MM.1S (cell line): ENCODE measurements at regions not wholly inside any gene's neighbourhood (a gene's known extent, or its start where the extent isn't known, plus 50 kb on each side); places are given as distances from the start of the nearest gene placed in this dataset.
A peak's percentile ranks its signal among the peaks of the same experiment; 100 is the strongest.
"Not testable (repeated sequence)": the region's sequence is repeated elsewhere in the genome, so short reads cannot be mapped to it uniquely, and the experiment has no call there.

ENCODE experiments used
- DNase-seq: peaks from one replicate; pipeline ENCODE4 v3.0.0-alpha.2; 2015
- H2AFZ ChIP-seq: fragments of 300-600 bp; sonication (generic); 2 replicates; pipeline ENCODE4 v1.6.0; 2016; ENCODE audit warnings: antibody characterized with exemption, low read length
- H3F3A ChIP-seq: fragments of 300-600 bp; sonication (generic); 2 replicates; pipeline ENCODE4 v1.6.1; 2016; ENCODE audit warnings: mild to moderate bottlenecking, antibody characterized with exemption, low read length, moderate library complexity, mixed read lengths; ENCODE audit not compliant: insufficient read depth
- H3K27ac ChIP-seq: fragments of 300-600 bp; sonication (generic); 2 replicates; pipeline ENCODE4 v1.5.1; 2016; ENCODE audit warnings: mild to moderate bottlenecking, low read length
- H3K27me3 ChIP-seq: fragments of 300-600 bp; sonication (generic); replicated peaks from 2 replicates; pipeline ENCODE4 v1.6.0; 2016; ENCODE audit warnings: low read length; ENCODE audit not compliant: insufficient read depth
- H3K36me3 ChIP-seq: fragments of 300-600 bp; sonication (generic); replicated peaks from 2 replicates; pipeline ENCODE4 v1.6.1; 2016; ENCODE audit warnings: mild to moderate bottlenecking, low read length, mixed read lengths; ENCODE audit not compliant: insufficient read depth
- H3K4me1 ChIP-seq: fragments of 300-600 bp; sonication (generic); 2 replicates; pipeline ENCODE4 v1.6.1; 2016; ENCODE audit warnings: low read length, mixed read lengths
- H3K4me2 ChIP-seq: fragments of 300-600 bp; sonication (generic); 2 replicates; pipeline ENCODE4 v1.6.0; 2016; ENCODE audit warnings: low read depth, low read length
- H3K4me3 ChIP-seq: fragments of 300-600 bp; sonication (generic); 2 replicates; pipeline ENCODE4 v1.5.1; 2016; ENCODE audit warnings: low read length, mixed read lengths
- H3K79me2 ChIP-seq: fragments of 300-600 bp; sonication (generic); 2 replicates; pipeline ENCODE4 v1.6.1; 2016; ENCODE audit warnings: mixed run types, low read length, mixed read lengths
- H3K9ac ChIP-seq: fragments of 300-600 bp; sonication (generic); 2 replicates; pipeline ENCODE4 v1.6.1; 2016; ENCODE audit warnings: low read length, mixed read lengths
- H3K9me2 ChIP-seq: fragments of 300-600 bp; sonication (generic); replicated peaks from 2 replicates; pipeline ENCODE4 v1.6.1; 2016; ENCODE audit warnings: mild to moderate bottlenecking, low read length, mixed read lengths; ENCODE audit not compliant: insufficient read depth
- H3K9me3 ChIP-seq: fragments of 300-600 bp; sonication (generic); replicated peaks from 2 replicates; pipeline ENCODE4 v1.6.1; 2016; ENCODE audit warnings: mild to moderate bottlenecking, low read length, mixed read lengths; ENCODE audit not compliant: insufficient read depth
- H4K20me1 ChIP-seq: fragments of 300-600 bp; sonication (generic); 2 replicates; pipeline ENCODE4 v1.6.1; 2016; ENCODE audit warnings: mild to moderate bottlenecking, low read length, moderate library complexity, mixed read lengths; ENCODE audit not compliant: insufficient read depth
- EZH2 ChIP-seq: fragments of 300-600 bp; sonication (generic); optimal IDR thresholded peaks from 2 replicates; pipeline ENCODE3; 2017; ENCODE audit warnings: low read depth, mild to moderate bottlenecking, antibody characterized with exemption, low read length, mixed read lengths
- EZH2phosphoT487 ChIP-seq: fragments of 300-600 bp; sonication (generic); IDR thresholded peaks from 2 replicates; pipeline ENCODE4 v1.6.1; 2018; ENCODE audit warnings: antibody characterized with exemption, low read length
- TF ChIP-seq, protein P1 (sequence below): fragments of 300-600 bp; sonication (generic); IDR thresholded peaks from 2 replicates; pipeline ENCODE4 v1.5.1; 2016; ENCODE audit warnings: antibody characterized with exemption, low read length, mixed read lengths

DNA sequence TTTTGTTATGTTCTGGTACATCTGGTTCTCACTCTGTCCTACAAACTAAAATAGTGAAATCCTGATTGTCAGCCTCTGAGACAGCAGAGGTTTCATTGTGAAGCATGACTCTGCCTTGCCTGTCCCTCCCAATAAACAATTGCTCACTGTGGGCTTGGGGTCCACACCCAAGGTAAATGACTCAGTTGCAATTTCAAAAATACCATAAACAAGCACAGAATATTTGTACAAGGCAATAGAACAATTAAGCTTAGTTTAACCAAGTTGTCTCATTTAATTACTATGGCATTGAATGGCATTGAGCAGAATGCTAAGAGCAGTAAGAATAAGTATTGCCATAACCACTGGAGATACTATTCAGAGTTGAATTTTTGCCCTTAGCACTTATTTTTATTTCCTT, 353.6 kb downstream of the SPRY2 start:
- Histone ChIP-seq H3K4me1 (no peaks in the 10 kb centered on the region), H3K4me2 (no peak overlapping the region), H3K36me3 (no peaks in the 10 kb centered on the region), H3K79me2 (no peaks in the 10 kb centered on the region), H3K4me3 (no peak overlapping the region), H2AFZ (no peak overlapping the region), H3K27me3 (no peaks in the 10 kb centered on the region), H3K9me2 (no peaks in the 10 kb centered on the region), H3K9me3 (no peaks in the 10 kb centered on the region), H3K9ac (no peak overlapping the region), H3F3A (no peaks in the 10 kb centered on the region), H3K27ac (no peak overlapping the region), H4K20me1 (no peaks in the 10 kb centered on the region)
- no peak for TF ChIP-seq EZH2phosphoT487
- TF ChIP-seq, protein P1, sequence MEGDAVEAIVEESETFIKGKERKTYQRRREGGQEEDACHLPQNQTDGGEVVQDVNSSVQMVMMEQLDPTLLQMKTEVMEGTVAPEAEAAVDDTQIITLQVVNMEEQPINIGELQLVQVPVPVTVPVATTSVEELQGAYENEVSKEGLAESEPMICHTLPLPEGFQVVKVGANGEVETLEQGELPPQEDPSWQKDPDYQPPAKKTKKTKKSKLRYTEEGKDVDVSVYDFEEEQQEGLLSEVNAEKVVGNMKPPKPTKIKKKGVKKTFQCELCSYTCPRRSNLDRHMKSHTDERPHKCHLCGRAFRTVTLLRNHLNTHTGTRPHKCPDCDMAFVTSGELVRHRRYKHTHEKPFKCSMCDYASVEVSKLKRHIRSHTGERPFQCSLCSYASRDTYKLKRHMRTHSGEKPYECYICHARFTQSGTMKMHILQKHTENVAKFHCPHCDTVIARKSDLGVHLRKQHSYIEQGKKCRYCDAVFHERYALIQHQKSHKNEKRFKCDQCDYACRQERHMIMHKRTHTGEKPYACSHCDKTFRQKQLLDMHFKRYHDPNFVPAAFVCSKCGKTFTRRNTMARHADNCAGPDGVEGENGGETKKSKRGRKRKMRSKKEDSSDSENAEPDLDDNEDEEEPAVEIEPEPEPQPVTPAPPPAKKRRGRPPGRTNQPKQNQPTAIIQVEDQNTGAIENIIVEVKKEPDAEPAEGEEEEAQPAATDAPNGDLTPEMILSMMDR = no peak
- TF ChIP-seq EZH2 = no peak
- DNase-seq = no peak

DNA sequence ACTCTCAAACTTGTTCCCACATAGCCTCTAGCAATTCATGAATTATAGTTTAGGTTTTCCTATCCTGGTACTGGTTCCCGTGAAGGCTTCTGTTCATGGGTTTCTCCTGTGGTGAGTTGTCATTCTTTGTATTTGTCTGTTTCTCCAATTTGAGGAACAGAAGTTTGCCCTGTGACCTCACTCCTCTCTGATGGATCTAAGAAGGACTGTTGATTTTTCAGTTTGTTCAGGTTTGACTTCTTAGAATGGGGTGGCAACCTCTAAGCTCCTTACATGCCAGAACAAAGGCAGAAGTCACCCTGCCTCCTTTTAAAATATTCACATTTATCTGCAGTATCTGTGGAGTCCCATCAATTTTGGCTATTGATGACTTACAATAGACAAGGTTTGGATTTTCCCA, 354.0 kb downstream of the SPRY2 start:
- no peaks in the 10 kb centered on the region for H3K4me1 ChIP-seq
- no peaks in the 10 kb centered on the region for H3F3A ChIP-seq
- TF ChIP-seq, protein P1 = no peak
- TF ChIP-seq EZH2phosphoT487 (no peak), EZH2 (no peak)
- no peak overlapping the region for H2AFZ ChIP-seq
- no peaks in the 10 kb centered on the region for H3K9me3 ChIP-seq
- H4K20me1 ChIP-seq = no peaks in the 10 kb centered on the region
- no peak overlapping the region for H3K4me2 ChIP-seq
- DNase-seq = no peak
- H3K27ac ChIP-seq = no peak overlapping the region
- H3K4me3 ChIP-seq = no peak overlapping the region
- H3K9me2 ChIP-seq = no peaks in the 10 kb centered on the region
- H3K27me3 ChIP-seq = no peaks in the 10 kb centered on the region
- no peaks in the 10 kb centered on the region for H3K79me2 ChIP-seq
- no peaks in the 10 kb centered on the region for H3K36me3 ChIP-seq
- H3K9ac ChIP-seq = no peak overlapping the region

DNA sequence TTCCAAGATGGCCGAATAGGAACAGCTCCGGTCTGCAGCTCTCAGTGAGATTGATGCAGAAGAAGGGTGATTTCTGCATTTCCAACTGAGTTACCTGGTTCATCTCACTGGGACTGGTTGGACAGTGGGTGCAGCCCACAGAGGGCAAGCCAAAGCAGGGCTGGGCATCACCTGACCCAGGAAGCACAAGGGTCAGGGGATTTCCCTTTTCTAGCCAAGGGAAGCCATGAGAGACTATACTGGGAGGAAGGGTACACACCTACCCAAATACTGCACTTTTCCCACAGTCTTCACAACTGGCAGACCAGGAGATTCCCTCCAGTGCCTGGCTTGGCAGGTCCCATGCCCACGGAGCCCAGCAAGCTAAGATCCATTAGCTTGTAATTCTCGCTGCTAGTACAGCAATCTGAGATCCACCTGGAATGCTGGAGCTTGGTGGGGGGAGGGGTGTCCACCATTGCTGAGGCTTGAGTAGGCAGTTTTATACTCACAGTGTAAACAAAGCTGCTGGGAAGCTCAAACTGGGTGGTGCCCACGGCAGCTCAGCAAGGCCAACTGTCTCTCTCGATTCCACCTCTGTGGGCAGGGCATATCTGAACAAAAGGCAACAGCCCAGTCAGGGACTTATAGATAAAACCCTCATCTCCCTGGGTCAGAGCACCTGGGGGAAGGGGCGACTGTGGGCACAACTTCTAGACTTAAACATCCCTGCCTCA, 365.8 kb downstream of the SPRY2 start:
- not testable (repeated sequence) for H4K20me1 ChIP-seq, H3K79me2 ChIP-seq, H2AFZ ChIP-seq, H3K9ac ChIP-seq, H3K4me1 ChIP-seq, H3F3A ChIP-seq, H3K27me3 ChIP-seq, H3K4me2 ChIP-seq, H3K36me3 ChIP-seq, DNase-seq, H3K27ac ChIP-seq, H3K4me3 ChIP-seq, H3K9me3 ChIP-seq, H3K9me2 ChIP-seq

DNA sequence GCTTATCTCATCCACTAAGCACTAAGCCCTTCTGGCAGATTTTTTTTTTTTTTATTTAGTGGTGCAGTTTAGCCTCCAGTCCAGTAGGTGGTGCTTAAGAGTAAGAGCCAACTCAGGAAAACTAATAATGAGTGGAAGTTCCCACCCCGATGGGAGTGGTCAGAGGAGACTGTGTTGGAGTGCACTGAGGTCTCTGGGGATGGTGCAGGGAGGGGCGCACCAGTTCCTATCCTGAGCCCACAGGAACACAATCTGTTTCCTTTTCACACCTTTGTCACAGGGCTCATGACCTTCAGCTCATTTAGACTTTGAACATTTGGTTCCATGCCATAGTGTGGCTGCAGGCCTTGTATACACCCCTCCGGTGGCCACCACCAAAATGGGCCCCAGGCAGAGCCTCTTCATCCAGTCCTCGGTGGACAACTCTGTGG, 367.4 kb downstream of the SPRY2 start:
- H4K20me1 ChIP-seq = no peaks in the 10 kb centered on the region
- H3K9me2 ChIP-seq = no peaks in the 10 kb centered on the region
- H3K27ac ChIP-seq = no peak overlapping the region
- no peak overlapping the region for H3K4me2 ChIP-seq
- no peaks in the 10 kb centered on the region for H3K27me3 ChIP-seq
- H3K36me3 ChIP-seq = no peaks in the 10 kb centered on the region
- peak; percentile 24 for DNase-seq
- H3K4me3 ChIP-seq = no peak overlapping the region
- H3K4me1 ChIP-seq = no peaks in the 10 kb centered on the region
- no peak overlapping the region for H3K9ac ChIP-seq
- TF ChIP-seq, protein P1 = peak; percentile 54
- TF ChIP-seq EZH2phosphoT487 = no peak
- no peaks in the 10 kb centered on the region for H3F3A ChIP-seq
- H2AFZ ChIP-seq = no peak overlapping the region
- H3K79me2 ChIP-seq = no peaks in the 10 kb centered on the region
- no peaks in the 10 kb centered on the region for H3K9me3 ChIP-seq
